ENCODE measurements at regions not wholly inside any gene's neighbourhood (a gene's known extent, or its start where the extent isn't known, plus 50 kb on each side); places are given as distances from the start of the nearest gene placed in this dataset.

GRCh38 chr16:35201151-35201550 lies 1741.7 kb downstream of the TP53TG3F start:
- H3K36me3 ChIP-seq = no peaks in the 10 kb centered on the region
- H3K27ac ChIP-seq = no peak overlapping the region
- no peak for TF ChIP-seq CTCF (IDR thresholded peaks at IDR 0.05; ENCODE audit: low read depth, low read length)
- peaks cover 45% of the 10 kb centered on the region for H3K27me3 ChIP-seq (ENCODE audit: insufficient read depth, low read depth, severe bottlenecking)
- no peak for DNase-seq
- no peak overlapping the region for H3K4me3 ChIP-seq (ENCODE audit: low read depth, low read length)
- H3K9me3 ChIP-seq (ENCODE audit: severe bottlenecking) = no peaks in the 10 kb centered on the region

DNA sequence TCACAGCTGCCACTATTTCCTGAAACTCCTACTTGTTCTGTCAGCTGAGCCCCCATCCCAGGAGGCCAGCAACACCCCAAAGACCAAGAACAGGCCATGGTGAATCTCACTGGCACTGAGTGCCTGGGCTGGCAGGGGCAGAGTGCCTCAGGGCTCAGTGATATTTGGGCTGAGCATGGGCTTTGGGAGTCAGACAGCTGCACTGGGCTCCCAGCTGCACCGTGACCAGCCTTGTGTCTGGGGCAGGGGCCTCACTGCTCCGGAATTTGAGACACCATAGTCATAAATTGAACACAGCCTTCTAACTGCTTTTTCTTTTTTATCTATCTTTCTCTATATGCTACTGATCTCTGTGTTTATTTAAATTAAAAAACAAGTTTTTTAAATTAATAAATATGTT lies 1744.2 kb downstream of the TP53TG3F start:
- Histone ChIP-seq H3K27ac (no peak overlapping the region), H3K27me3 (ENCODE audit: insufficient read depth, low read depth, severe bottlenecking) (peaks cover 47% of the 10 kb centered on the region), H3K9me3 (ENCODE audit: severe bottlenecking) (no peaks in the 10 kb centered on the region), H3K36me3 (no peaks in the 10 kb centered on the region), H3K4me3 (ENCODE audit: low read depth, low read length) (no peak overlapping the region)
- DNase-seq = no peak
- TF ChIP-seq CTCF (IDR thresholded peaks at IDR 0.05; ENCODE audit: low read depth, low read length) = no peak

DNA sequence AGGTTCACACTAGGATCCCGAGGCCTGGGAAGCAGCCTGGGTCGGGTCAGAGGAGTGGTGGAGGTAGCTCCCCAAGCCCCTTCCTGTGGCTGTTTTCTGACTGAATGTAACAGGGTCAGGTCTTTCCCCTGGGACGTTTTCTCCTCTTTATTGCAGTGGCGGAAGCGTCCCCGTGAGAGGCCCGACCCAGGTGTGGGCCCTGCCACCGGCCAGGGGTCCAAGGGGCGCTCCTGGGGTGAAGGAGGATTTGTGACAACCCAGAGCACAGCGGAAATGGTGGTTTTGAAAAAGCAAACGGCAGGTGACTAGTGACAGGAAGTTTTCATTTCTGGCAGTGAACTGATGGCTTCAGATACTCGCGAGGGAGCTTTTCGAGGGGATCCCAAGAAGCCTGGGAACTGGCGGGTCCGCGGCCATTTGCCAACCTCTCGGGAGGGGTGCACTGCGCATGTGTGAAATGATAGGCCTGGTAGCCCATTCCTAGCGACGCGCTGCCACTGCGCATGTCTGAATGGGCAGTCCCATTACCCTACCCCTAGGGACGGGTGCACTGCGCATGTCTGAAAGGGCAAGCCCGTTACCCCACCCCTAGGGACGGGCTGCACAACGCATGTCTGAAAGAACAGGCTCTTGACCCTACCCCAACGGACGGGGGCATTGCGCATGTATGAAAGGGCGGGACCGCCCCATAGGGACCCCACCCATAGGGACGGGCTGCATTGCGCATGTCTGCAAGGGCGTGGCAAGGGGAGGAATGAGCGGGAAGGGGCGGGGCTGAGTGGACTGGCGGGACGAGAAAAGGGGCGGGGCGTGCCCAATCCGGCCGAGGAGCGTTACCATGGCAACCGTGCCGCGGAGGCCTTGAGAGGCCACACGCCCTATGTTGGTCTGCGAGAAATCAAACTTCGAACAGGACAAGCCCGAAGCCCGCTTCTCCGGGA lies 1747.9 kb downstream of the TP53TG3F start:
- no peaks in the 10 kb centered on the region for H3K9me3 ChIP-seq (ENCODE audit: severe bottlenecking)

DNA sequence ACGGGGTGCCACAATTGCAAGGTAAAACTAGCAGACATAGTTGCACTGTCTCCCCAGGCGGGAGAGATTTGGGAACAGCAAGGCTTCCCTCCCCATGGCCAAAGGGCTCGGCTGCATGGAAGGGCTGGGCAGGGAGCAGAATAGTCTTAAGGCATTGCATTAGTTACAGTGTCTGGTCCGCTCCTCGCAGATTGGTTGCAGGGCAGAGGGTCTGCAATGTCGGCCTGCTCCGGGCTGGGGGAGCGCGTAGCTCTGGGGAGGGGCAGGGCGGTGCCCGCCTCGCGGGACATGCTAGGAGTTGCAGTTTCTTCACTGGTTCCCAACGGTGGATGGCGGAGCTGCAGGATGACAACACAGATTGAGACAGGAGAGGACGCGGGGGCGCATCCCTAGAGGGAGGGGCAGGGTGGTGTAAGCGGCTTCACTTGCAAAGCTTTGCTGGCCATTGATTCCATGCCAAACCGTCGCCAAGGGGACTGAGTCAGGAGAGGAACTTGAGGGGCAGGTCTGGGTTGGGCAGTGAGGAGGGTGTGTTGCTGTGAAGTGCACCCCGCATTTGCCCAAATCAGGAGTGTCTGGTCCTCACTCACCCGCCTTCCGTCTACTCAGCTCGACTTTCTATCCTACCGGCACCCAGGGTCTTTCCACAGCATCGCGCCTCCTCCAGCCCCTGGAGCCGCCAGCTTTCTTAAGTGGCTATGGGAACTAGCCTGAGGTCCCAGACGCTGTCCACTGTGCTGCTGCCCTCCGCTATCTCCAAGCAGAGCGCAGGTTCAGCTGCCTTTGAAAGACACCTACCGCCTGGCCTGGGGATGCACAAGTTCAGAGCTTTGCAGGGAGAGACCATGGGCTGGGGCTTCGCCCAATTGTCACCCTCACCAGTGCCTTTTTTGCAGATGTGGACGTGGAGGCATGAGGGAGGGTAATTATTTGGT lies 1748.9 kb downstream of the TP53TG3F start:
- H3K27me3 ChIP-seq (ENCODE audit: insufficient read depth, low read depth, severe bottlenecking) = peaks cover 43% of the 10 kb centered on the region
- H3K4me3 ChIP-seq (ENCODE audit: low read depth, low read length) = no peak overlapping the region
- H3K9me3 ChIP-seq (ENCODE audit: severe bottlenecking) = no peaks in the 10 kb centered on the region

More for the DNA sequence above, 1747.9 kb downstream of the TP53TG3F start:
- TF ChIP-seq CTCF (IDR thresholded peaks at IDR 0.05; ENCODE audit: low read depth, low read length) = no peak
- Histone ChIP-seq H3K4me3 (ENCODE audit: low read depth, low read length) (no peak overlapping the region), H3K27me3 (ENCODE audit: insufficient read depth, low read depth, severe bottlenecking) (peaks cover 47% of the 10 kb centered on the region), H3K36me3 (no peaks in the 10 kb centered on the region), H3K27ac (no peak overlapping the region)
- no peak for DNase-seq

More for the DNA sequence above, 1748.9 kb downstream of the TP53TG3F start:
- DNase-seq = no peak
- no peak overlapping the region for H3K27ac ChIP-seq
- H3K36me3 ChIP-seq = no peaks in the 10 kb centered on the region
- no peak for TF ChIP-seq CTCF (IDR thresholded peaks at IDR 0.05; ENCODE audit: low read depth, low read length)

Measured in WERI-Rb-1 (cell line).